Stimulated activated CD8-positive, alpha-beta memory T cell treated with anti-CD3 and anti-CD28 coated beads, Interleukin-7, amount 100 ng/mL, for 1 hour (primary cell): ENCODE measurements at regions not wholly inside any gene's neighbourhood (a gene's known extent, or its start where the extent isn't known, plus 50 kb on each side); places are given as distances from the start of the nearest gene placed in this dataset.

ENCODE experiments used
- DNase-seq, 2 donors: peaks; one replicate each; pipeline ENCODE4 v3.0.0-alpha.2; 2020; ENCODE audit warnings: low read depth in 2 of 2

DNA sequence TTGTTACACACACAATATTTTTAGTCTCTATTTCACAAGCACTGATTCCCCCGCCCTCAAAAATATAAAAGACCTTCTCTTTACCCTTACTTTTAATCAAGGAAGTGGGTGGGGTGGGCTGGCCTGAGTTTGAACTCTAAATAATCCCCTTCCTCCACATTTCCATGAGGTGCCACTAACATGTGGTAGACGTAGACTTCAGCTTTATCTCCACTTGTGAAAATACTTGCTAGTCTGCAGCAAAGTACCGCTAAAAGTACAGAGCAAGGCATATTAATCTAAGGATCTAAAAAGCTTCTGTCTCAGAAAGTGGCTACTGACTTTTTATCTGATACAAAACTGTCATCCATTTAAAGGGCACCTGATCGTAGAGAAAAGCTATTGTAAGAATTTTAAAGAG, 739.6 kb upstream of the SLC10A2 start:
- no peak for DNase-seq

DNA sequence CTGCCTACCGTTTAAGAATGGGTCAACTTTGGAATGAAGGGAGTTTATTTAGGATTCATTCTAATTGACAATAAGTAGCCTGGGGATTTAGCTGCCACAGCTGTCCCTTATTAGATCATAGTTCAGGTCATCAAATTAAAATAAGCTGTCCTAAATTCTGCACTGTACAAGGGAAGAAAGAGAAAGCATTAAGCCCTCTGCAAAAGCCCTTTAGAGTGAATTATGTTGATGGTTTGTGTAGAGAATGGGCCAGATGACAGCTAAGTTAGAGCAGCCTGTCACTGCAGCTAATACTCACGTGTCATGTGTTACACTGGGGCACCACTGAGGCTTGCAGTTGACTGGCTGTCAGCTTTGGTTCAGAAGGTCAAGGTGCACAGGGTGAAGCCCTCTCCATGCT, 737.1 kb upstream of the SLC10A2 start:
- DNase-seq = no peak

DNA sequence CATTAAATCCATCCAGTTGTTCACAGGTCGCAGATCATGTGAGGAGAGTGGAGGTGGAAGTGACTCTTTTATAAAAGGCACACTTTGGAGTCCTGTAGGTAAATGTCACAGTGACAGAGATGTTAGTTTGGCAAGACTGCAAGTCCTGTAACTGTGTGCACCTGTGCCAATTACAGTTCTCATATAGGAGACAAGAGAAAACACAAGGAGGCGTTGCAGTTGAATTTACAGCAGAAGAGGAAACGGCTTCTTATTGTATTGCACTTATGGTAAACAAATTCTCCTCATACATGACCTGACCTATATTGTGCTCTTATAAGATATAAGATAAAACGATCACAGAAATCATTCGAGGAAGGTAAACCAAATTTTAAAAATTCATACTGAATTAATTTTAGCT, 732.8 kb upstream of the SLC10A2 start:
- DNase-seq = no peak

DNA sequence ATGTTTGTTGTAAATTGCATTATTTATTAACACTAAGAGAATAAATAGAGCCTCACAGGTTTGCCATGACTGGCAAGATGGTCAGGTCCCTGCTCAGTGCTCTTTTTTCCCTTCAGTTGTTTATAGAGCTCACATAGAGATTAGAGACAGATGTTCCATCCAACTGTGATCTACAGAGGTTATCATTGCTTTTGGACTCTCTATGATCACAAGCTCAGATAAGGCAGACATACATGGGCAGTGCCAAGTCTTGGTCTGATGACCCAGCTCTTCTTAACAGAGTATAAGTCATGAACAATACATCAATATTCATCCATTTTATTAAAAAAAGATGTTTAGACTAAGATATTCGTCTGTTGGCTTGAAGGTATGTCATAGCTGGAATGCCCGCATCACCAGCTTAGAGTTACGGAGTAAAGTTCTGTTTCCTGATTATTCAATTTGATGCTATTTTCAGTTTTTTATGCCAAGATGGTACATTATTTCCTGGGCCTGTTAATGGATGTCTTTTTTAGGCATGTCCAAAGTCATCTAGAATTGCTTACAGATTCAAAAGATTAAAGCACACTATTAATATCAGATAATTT, 729.8 kb upstream of the SLC10A2 start:
- no peak for DNase-seq

DNA sequence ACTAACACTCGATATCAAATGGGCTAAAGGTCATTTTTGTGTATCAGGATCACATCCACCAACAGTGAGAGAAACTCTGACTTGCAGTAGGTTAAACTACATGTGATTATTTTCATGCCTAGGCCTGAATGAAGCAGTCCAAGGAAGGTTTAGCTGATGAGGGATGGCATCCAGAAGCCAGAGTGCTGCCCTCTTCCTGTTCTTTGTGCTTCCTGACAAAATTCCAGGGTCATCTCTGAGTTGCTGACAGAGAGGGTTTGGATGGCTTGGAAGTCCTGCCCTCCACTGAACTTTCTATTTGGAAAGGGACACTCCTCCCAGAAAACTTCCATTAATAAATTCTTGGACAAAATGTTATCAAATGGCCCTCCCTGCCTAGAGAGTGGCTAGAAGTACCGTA, 728.3 kb upstream of the SLC10A2 start:
- DNase-seq = no peak

DNA sequence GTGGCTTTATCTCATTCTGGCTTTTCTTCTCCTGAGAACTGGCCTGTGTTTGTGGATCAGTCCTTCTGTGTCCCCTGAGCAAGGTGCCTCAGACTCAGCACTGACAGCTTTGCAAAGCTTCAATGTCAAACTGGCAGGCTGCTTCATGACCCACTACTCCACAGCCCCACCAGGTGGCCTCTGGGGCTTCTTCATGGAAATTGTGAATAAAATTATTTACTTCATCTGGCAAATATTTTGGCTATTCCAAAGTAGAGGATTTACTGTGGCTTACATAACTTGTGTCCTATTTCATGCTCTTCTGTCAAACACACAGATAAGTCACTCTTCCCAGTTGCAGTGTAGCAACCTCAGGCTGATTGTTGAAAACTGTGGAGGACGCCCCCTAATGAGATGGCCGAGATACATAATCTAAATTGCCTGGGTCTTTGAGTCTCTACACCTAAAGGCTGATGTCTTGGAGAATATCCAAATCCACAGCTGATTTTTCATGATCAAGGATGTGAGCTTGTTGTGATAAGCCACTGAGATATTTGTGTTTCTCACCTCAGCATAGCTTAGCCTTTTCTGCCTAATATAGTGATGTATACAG, 721.9 kb upstream of the SLC10A2 start:
- no peak for DNase-seq

DNA sequence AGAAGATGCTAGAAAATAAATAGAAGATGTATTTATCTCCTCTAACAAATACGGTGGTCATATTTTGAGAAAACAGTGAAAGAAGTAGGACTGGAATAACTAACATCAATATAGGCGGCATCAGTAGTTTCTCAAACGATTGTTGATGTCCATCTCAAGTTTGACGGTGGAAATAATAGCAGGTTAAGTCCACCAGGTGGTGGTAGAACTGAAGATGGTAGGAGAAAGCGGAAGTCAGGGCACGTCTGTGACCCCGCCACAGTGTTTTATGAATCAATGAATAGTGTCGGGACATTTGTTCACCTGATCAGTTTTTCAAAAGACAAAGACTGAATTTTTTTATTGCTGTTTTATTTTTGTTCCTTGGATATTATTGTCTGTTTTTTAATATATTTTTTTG, 706.4 kb upstream of the SLC10A2 start:
- DNase-seq = no peak

DNA sequence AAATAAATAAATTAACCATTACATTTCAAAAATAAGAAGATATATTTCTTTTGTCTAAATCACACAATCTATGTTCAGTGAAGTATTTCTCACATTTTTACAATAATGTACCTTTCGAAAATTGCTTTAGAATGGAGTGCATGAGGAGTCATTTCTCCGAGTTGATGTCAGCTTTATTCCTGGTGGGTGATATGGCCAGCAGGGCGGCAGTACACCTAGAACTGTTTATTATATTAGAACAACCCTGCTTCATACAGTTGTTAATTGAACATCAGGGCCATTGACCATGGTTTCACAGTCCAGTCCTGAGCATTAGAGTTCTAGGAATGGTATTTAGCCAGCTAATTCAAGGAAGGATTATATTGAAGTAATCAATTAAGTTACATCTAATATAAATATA, 696.3 kb upstream of the SLC10A2 start:
- DNase-seq = no peak

DNA sequence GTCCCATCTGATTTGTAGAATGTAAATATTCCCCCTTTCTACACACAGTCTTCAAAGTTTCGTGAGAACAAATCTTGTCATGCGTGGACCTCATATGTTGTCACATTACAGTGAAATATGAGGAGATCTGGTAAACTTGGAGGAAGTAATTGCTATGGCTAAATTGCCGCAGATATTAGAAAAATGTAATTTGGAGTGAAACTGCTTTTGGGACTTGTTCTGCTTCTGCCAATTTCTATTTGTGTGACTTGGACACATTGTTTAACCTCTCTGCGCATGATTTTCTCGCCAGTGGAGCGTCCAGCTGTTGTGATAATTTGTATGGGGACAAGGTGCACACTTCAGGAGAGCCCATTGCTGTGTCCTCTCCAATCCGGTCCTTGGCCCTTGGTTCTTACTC, 693.1 kb upstream of the SLC10A2 start:
- DNase-seq = no peak

DNA sequence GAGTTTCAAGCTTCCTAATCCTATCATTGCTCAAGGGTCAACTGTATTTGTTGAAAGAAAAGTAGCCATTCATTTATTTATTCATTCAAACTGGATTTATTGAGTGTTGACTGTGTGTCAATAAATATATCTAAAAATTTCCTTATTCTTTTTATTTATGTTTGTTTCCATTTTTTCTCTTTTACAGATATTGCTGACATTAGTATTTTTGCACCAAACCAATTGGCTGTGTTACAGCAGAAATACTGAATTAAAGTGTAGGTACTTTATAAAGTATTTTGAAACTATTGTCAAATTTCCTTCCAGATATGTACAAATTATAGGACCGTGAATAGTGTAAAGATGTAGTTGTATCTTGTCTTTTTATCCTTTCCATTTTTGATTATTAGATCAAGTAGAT, 692.0 kb upstream of the SLC10A2 start:
- no peak for DNase-seq

DNA sequence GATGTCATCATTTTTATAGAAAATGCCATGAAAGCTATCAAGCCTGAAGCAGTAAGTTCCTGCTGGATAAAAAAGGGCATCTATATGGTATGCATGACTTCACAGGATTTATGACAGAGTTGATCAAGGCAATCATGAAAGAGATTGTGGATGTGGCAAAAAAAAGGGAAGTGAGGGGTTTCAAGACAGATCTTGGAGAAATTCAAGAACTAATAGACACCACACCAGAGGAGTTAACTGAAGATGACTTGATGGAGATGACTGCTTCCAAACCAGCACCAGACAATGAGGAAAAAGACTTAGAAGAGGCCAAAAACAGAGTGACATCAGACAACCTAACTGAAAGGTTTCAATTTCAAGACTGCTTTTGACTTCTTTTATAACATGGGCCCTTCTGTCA, 691.1 kb upstream of the SLC10A2 start:
- DNase-seq = no peak

DNA sequence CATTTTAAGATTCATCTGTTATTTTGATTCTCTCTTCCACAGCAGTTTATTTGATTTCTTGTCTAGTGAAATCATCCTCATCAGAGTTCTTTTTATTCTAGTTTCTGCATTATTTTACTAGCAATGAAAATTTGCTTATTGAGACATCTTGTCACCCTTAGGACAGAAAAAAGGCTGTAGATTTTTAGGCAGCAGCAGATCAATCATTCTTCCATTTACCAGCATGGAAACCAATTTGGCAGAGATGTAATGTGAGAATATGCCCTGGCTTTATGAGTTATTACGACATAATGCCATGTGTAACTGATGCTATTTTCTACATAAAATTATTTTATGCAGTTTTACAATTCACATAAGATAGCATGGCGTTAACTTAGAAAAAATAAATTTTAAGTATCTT, 688.6 kb upstream of the SLC10A2 start:
- DNase-seq = no peak

DNA sequence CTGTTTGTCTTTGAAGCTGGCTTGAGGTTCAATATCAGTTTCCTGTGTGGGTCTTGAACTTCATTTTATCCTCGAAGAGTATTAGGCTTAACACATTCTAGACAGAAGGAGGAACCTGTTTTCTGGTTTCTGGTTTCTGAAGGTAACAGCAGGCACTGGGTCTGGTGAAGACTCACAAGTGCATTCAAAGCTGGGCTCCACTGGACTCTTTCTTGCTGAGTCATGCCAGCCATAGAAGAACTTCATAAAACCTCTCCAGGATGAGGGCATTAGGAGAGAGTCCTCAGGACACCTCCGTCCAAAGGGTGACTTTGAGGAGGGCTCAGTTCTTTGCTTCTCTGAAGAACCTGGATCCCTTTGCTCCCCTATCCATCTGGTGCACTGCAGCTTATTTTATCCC, 668.6 kb upstream of the SLC10A2 start:
- DNase-seq = no peak

DNA sequence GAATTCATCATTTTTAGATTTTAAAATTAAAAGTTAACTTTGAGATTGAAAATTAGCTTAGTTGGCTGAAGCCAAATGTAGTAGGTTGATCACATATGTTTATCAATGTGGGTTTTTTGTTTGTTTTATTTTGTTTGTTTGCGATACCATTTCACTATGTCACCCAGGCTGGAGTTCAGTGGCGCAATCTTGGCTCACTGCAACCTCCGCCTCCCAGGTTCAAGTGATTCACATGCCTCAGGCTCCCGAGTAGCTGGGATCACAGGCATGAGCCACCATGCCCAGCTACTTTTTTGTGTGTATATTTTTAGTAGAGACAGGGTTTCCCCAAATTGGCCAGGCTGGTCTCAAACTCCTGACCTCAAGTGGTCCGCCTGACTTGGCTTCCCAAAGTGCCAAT, 665.7 kb upstream of the SLC10A2 start:
- DNase-seq = no peak

DNA sequence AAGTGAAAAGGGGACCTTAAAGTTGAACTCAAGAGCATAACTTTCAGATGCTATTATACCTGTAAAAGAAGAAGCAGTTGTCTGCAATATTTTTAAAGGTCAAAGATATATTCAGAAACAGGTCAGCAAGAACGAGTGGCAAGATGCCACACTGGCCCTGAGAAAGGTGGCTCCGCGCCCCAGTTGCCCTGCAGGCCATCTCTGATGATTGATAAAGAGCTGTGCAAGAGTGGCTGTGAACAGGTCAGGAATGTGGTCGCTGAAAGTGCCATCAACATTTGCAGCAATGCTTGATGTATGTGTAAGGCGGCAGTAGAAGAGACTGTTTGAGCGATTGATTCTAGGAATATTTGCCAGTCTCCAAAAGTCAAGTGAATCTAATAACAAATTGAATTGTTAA, 664.2 kb upstream of the SLC10A2 start:
- no peak for DNase-seq

DNA sequence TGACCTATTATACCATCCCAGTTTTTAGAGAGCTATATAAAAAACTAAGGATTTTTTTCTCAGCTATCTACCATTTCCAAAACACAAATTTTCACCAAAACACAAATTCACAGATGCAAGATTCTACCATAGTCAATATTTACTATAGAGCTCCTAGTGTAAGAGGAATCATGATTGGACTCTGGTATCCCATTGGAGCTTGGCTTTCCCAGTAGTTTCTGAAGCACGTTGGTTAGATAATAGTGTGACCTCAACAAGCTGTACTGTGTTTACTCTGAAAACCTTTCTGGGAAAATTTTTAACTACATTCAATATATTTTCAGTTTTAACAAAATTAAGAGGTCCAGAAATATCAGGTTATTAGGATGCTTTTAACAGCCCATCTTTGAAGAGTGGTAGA, 660.6 kb upstream of the SLC10A2 start:
- DNase-seq = no peak

DNA sequence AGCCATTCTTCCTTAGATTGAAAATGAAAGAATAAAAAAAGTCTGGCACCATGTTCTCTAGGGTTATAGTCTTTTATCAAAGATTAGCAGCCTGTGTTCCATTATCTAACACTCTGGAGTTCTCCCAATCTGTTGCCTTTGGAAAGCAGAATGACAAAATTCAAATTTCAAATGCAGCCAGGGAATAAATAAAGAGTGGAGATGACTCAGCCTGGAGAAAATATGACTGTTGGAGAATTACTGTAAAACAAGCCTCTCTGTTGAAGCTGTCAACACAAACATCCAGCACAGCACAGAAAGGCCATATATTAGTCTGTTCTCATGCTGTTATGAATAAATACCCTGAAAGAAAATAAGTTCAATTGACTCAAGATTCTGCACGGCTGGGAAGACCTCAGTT, 650.5 kb upstream of the SLC10A2 start:
- no peak for DNase-seq

DNA sequence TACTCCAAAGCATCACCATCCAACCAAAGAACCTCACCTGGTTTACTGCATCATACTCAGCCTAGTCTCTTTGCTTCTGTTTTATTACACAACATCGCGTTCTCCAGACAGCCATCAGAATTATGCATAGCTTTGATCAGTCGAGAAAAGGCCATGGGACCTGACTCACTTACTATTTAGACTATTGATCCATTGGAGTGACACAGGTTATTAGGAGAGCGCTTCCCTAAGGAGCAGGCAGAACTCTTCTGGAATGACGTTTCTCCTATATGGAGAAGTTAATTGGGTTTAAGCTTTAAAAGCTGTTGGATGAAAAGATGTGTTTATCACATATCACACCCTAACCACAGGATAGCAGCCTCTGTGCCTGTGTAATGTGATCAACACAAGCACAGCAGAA, 649.1 kb upstream of the SLC10A2 start:
- DNase-seq = no peak

DNA sequence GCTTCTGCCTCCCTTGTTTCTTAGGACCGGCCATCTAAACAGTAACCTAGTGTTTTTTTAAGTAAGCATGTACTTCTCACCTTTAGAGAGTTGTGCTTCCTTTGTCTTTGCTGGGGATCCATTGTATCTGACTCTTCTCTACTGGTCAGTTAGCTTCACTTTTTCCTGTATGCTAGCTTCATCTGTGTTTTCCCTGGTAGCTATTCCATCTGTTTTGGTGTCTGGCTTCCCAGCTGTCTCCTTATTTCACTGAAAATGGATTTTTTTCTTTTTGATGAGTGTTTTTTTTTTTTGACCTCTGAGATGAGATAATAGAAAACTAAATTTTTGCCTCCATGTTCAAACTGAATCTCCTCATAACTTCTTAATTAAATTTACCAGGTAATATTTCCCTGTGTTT, 637.0 kb upstream of the SLC10A2 start:
- DNase-seq = no peak

DNA sequence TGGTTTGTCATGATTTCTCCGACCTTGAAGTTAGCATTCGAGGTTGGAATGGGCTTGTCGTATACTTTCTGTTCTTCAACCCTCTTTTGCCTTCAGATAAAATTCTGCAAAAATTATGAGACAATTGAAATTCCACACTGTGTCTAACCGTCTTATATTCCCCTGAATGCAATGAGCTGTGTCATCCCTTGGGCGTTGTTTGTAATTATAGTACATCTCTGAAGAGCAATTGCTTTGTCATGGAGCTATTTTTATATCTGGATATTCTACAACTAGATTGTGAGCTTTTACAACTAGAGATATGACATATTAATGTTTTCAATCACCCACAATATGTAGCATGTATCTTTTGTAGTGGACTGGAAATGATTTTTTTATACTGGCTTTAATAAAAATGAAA, 631.8 kb upstream of the SLC10A2 start:
- no peak for DNase-seq

DNA sequence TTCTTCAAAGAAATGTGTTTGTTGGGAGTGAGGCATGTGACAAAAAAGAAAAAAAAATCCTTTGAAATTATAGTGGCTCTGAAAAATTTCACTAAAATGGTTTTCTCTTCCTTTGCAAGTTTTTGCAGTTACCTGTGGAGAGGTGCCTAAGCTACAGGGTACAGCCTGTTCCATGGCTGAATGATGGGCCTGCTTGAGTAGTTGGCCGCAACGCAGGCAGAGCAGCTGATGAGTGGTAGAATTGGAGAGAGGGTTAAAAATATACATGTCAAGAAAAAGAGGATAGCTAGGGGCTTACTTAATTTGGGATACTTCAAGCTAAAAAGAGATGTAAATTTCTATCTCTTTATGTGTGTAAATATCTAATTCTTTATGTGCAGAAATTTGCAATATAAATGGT, 629.1 kb upstream of the SLC10A2 start:
- DNase-seq = no peak

DNA sequence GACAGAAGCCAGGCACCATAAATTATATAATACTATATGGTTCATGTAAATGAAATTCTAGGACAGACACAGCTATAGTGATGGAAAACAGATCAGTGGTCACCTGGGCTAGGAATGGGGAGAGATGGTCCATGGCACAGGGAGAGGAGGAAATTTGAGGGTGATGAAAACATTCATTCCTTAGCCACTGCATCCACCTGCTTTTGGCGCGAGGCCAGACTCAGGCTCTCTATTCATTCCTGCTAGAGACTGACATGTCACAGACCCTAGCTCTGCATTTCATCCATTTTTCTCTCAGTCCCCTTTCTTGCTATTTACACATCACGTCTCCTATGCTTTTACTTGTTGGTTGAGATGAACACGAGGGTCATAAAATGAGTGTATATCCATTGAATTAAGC, 628.3 kb upstream of the SLC10A2 start:
- no peak for DNase-seq

DNA sequence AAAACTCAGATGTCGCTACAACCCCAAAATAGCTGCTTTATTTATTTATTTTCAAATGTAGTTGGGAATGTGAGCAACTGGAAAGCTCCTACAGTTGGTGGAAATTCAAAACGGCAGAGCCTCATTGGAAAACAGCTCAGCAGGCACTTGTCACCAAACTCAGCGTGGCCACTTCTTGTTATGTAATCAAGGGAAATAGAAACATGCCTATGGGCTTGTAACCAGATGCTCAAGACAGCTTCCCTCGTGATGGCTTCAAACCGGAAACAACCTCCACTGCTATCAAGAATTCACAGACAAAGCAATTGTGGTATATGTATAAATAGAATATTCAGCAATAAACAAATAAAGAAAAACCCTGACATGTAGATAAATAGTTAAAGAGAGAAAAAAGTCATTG, 627.8 kb upstream of the SLC10A2 start:
- no peak for DNase-seq

DNA sequence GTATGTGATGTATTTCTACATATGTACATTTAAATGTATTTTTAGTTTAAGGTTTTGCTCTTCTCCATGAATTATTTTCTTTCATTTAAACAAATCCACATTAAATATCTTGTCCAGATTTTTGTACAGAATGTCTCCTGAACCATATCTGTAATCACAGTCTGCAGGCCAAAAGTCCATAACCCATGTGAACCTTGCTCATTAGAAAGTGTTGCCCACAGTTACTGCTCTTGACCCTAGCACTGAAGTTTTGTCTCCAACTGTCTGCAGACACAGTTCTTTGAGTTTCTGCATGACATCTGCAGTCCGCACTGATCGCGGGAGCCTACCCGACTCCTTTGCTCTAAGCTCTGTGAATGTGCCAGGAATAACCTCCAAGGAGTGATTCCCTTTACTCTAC, 626.2 kb upstream of the SLC10A2 start:
- no peak for DNase-seq
